GM18868 (cell line): ENCODE measurements at regions not wholly inside any gene's neighbourhood (a gene's known extent, or its start where the extent isn't known, plus 50 kb on each side); places are given as distances from the start of the nearest gene placed in this dataset.
"Not testable (repeated sequence)": the region's sequence is repeated elsewhere in the genome, so short reads cannot be mapped to it uniquely, and the experiment has no call there.

Experiments used
- ATAC-seq: cut with Tn5 transposase; IDR thresholded peaks from one replicate; pipeline ENCODE4 v1.9.1; 2021; ENCODE audit warnings: mild to moderate bottlenecking, moderate library complexity; ENCODE audit not compliant: unreplicated experiment

GRCh38 chr6:166846446-166847142 lies 109.8 kb downstream of the RNASET2 start:
- not testable (repeated sequence) for ATAC-seq

DNA sequence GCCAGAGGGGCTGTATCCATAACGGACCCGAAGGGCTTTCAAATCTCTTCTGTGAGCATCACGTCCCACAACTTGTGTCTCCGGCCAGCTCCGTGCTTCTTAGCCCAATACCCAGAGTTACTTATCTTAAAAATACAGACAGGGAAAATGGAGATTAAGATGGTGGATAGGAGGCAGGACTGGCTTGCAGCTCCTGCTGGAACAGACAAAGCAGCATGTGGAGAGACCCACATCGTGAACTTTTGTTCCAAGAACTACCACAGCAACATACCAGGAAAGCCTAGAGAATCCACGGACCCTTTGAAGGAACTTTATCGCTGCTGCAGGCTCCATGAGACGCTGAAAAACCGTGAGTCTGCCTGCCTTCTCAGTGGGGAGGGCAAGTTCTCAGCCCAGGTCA lies 113.7 kb downstream of the RNASET2 start:
- ATAC-seq, result no peak

- ATAC-seq, result no peak
These were observed 115.1 kb downstream of the RNASET2 start for GRCh38 chr6:166841216-166841615.

GRCh38 chr6:166839569-166839968 lies 116.8 kb downstream of the RNASET2 start:
- ATAC-seq, result no peak

- ATAC-seq, result no peak
These were observed 117.4 kb downstream of the RNASET2 start for GRCh38 chr6:166838987-166839386.

GRCh38 chr6:166836785-166837718 lies 119.3 kb downstream of the RNASET2 start:
- ATAC-seq, result no peak

GRCh38 chr6:166834049-166834448 lies 122.3 kb downstream of the RNASET2 start:
- no peak for ATAC-seq

DNA sequence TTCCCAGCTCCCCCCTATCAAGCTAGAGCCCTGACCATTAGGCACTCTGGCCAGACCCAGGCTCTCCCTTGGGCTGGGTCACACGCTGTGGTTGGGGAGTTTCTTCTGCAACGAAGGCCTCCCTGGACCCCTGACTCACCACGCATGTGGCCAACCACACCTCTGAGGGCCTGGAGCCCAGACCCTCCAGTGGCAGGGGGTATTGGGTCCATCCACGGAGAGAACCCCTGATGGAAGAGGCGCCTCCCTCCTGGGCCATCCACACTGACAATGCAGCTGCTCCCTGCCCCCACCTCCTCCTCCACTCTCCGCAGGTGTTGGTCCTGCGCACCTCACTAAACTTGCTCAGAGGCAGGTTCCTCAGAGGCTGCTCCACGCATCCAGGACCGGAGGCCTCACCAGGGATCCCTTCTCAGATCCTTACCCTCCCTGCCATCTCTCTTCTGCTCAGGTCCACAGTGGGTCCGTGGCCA lies 125.4 kb downstream of the RNASET2 start:
- peak; percentile 17 for ATAC-seq

- ATAC-seq, result peak; percentile 93
These were observed 126.0 kb downstream of the RNASET2 start for GRCh38 chr6:166830185-166830890.

- no peak for ATAC-seq
These were observed 130.1 kb downstream of the RNASET2 start for GRCh38 chr6:166826264-166826663.

DNA sequence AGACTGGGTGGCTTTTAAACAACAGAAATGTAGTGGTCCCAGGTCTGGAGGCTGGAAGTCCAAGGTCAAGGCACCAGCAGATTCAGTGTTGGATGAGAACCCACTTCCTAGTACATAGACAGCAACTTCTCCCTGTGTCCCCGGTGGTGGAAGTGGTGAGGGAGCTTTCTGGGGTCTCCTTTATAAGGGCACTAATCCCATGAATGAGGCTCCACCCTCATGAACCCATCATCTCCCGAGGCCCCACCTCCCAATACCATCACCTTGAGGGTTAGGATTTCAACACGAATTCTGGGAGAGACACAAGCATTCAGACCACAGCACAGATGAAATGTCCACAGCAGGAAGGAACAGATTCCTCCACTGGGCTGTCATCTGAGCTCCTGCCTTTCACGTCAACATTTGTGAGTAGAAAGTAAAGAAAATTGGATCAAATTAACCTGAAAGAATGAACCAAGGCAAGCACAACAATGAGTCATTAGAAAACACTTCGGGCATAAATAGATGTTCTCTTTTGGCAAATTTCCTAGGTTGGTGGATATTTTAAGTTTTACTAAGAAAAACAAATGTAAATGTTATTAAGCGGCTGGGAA lies 130.7 kb downstream of the RNASET2 start:
- no peak for ATAC-seq

GRCh38 chr6:166824880-166825250 lies 131.5 kb downstream of the RNASET2 start:
- no peak for ATAC-seq

DNA sequence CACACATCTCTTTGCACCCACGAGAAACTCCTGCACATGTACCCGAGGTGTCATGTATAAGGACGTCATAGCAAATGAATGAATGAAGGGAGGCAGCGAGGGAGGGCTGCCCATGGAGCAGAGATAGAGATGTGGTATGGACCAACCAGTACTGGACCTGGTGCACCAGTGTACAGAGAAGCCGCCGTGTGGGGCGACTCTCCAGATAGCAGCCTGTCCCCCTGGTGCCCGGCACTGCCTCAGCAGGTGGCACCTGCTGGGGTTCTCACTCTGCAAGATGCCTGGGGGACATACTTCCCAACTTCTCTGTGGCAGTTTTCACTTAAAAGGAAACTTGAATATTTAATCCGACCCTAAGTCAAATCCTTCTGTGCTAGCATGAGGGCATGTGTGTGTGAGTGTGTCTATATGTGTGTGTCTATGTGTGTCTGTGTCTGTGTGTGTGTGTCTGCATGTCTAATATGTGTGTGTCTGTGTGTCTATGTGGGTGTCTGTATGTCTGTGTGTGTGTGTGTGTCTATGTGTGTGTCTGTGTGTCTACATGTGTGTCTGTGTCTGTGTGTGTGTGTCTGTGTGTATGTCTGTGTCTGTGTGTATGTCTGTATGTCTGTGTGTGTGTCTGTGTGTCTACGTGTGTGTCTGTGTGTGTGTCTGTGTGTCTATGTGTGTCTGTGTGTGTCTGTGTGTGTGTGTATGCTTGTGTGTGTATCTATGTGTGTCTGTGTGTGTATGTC lies 132.0 kb downstream of the RNASET2 start:
- no peak for ATAC-seq

- ATAC-seq, result no peak
These were observed 133.7 kb downstream of the RNASET2 start for GRCh38 chr6:166822609-166823008.

- ATAC-seq, result no peak
These were observed 135.9 kb downstream of the RNASET2 start for GRCh38 chr6:166820483-166820882.

DNA sequence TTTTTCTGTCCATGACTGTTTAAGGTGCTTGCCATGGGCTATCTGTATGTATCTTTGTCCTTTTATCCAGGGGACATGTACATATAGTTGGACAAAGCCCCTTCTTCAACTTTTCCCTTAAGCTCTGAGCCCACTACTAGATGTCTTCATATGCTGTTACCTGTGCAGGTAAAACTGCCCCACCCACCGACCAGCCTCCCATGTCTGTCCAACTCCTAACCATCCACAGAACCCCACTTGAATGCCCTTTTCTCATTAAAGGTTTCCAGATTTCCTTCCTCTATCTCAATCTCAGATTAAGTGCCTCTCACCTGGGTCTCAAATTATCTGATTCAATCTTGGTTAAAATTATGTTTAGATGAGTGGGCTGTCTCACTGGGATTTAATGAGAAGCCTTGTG lies 136.3 kb downstream of the RNASET2 start:
- ATAC-seq, result no peak

DNA sequence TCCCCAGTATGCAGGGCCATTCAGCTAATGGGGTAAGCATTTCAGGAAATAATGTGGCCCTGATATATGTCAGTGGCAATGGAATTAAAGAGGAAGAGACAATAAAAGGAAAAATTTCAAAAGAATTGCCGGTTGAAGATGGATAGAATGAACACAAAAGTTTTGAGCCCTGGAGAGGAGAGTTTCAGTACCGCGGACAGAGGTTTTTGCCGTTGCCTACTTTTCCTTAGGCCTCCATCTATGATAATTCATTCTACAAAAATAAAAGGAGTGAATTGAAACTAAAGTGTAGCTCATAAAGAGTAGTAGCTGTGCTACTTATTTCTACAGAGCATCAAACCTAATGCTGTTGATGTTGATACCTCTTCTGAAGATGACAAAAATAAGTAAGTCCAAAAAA lies 140.7 kb downstream of the RNASET2 start:
- ATAC-seq, result no peak

DNA sequence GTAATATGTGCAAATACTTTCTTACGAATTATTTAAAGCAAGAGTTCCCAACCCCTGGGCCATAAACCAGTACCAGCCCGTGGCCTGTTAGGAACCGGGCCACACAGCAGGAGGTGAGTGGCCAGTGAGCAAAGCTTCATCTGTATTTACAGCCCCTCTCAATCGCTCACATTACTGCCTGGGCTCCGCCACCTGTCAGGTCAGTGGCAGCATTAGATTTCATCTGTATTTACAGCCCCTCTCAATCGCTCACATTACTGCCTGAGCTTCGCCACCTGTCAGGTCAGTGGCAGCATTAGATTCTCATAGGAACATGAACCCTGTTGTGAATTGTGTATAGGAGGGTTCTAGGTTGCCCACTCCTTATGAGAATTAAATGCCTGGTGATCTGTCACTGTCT lies 142.0 kb downstream of the RNASET2 start:
- no peak for ATAC-seq

DNA sequence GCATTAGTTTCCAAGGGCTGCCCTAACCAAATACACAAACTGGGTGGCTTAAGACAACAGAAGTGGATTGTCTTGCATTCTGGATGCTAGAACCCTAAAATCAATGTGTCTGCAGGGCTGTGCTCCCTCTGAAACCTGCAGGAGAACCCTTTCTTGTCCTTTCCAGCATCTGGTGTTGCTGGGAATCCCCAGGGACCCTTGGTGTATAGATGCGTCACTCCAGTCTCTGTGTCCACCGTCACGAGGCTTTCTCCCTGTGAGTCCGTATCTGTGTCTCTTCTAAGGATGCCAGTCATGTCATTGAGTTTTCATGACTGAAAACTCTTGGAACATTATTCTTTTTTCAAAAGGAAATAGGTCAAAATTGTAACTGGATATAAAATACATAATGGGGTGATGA lies 142.9 kb downstream of the RNASET2 start:
- ATAC-seq, result no peak

DNA sequence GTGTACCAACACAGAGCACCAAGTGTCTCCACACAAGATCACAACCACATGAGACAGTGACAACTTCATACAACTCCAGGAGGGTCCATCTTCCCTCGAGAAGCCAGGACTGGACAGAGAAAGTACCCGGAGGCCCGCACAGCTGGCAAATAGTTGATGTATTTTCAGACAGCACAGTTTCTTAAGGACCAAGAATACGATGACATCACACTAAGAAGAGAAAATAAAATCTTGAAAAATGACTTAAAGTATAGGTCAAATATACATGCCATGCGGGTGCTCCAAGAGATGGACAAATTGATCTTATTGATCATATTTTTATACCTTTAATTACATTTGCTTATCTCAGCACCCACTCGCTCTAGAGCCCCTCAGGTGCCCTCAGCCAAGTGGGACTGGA lies 145.5 kb downstream of the RNASET2 start:
- ATAC-seq, result no peak
